ENCODE measurements at regions not wholly inside any gene's neighbourhood (a gene's known extent, or its start where the extent isn't known, plus 50 kb on each side); places are given as distances from the start of the nearest gene placed in this dataset.

DNA sequence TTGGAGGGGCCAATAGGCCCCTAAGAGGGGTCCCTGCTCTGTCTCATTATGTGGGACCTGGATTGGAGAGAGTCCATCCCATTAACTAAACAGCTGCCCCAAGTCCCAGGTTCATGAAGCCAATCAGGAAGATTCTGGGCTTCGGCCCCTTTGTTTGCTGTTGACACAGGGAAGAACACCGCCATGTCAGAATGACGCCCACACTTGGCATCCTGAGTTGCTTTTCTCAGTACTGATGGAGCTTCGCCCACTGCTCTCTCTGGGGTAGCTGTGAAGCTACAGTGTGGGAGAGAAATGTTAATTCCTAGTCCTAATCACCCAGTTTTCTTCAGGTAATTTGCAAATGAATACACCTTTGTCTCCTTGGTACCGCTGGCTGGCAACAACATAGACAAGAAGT lies 264.7 kb downstream of the GLRX3 start:
- no peak for FAIRE-seq
- no peak for DNase-seq (ENCODE audit: low spot score)

GRCh38 chr10:130401860-130402765 lies 265.9 kb downstream of the GLRX3 start:
- FAIRE-seq (no peak), DNase-seq (ENCODE audit: low spot score) (no peak)

DNA sequence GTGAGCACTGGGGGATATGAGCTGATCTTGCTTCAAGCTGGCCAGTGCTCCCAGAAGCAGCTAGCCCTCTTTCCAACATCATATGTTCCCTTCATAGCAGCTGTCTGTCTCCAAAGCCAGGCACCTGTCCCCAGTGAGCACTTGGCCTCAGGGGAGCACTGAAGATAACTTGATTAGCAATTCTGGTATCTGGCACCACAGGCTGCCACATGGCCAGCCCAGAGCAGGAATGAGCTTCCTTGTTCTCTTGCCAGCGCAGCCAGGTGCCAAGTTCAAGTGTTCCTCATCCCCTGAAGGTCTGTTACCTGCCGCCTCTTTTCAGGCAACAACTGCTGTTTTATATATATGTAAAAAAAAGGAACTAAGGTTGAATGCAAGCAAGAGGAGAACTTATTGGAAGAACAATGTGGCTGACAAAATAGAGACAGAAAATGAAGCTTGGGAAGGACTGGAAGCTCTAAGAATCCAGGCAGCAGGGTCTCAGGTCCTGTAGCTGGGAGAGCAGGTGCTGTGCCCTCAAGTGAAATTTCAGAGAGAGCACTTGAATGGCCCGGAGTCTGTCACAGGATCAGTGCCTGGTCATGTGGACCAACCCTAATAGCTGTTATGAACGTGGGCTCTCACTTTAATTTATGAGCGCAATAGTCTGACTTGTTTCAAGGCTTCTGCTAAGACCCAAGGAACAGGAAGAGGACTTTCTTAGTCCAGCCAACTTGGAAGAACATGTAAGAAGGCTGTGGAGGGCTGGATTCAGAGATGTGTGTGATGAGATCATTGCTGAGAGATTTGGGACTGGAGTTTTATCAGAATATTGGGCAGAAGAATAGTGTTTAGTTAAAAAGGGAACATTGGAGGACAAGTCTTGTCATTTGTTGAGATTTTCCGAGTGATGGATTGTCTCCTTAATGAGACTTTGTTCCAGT lies 267.2 kb downstream of the GLRX3 start:
- no peak for DNase-seq (ENCODE audit: low spot score)
- no peak for FAIRE-seq

DNA sequence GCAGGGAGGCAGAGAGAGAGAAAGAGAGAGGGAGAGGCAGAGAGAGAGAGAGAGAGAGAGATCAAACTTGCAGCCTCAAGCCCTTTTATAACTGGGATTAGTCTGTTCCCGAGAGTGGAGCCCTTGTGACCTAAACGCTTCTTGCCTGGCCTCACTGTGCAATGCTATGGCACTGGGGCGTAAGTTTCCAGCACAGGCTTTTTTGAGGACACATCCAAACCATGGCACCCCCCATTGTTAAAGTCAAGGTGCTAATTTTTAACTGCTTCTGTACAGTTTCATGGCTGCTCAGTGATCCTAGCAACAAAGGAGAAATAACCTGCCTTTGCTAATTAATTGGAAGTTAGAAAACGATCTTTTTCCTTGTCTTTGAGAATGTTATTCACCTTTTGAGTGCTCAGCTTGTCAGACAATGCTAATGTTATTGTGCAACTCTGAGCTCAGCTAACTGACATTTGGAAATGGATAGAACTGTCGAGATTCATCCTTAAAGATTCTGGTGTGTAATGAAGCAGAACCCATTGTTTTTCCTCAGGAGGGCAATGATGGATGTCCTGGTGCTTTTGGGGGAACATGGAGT lies 268.4 kb downstream of the GLRX3 start:
- no peak for FAIRE-seq

GRCh38 chr10:130407052-130407451 lies 270.9 kb downstream of the GLRX3 start:
- FAIRE-seq (no peak), DNase-seq (ENCODE audit: low spot score) (no peak)

More for the DNA sequence above, 268.4 kb downstream of the GLRX3 start:
- no peak for DNase-seq (ENCODE audit: low spot score)

DNA sequence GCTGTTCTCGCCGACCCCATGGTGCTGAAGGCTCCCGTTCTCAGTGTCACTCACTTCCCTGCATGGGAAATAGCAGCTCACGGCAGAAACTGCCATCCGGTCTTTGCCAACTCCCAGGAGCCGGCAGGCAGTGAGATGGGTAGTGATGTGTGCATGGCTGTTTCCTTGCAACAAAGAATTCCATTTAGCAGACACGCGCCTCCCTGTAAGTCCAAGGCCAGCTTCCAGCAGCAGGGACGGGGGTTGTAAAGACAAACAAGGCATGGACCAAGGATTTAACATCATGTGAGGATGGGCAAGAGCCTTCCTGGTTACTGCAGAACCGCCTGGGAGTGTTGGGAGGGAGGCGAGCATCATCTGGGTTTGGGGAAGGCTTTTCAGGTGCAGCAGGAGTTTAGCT lies 273.1 kb downstream of the GLRX3 start:
- DNase-seq (ENCODE audit: low spot score) (no peak), FAIRE-seq (no peak)

GRCh38 chr10:130409931-130410330 lies 273.7 kb downstream of the GLRX3 start:
- FAIRE-seq (no peak), DNase-seq (ENCODE audit: low spot score) (no peak)

GRCh38 chr10:130411496-130412085 lies 275.4 kb downstream of the GLRX3 start:
- DNase-seq (ENCODE audit: low spot score) (no peak), FAIRE-seq (no peak)

DNA sequence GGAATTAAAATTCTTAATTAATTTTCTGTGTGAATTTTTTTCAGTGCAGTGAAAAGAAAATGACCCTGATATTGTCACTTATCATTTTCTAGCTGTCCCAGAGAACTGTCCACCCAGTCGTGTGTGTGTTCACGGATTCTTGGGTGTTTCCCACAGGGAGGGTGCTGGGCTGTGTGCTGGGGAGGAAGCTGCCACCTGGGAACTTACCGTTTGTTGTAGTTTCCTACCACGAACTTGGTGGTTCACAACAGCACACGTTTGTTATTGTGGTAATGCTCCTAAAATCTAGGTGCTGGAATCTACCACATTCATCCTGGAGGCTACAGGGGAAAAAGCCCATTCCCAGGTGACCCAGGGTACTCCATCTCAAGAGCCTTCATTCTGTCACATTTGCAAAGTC lies 276.1 kb downstream of the GLRX3 start:
- no peak for DNase-seq (ENCODE audit: low spot score)
- no peak for FAIRE-seq

- DNase-seq (ENCODE audit: low spot score), result no peak
- no peak for FAIRE-seq
Observed at GRCh38 chr10:130416334-130417150, 280.4 kb downstream of the GLRX3 start.

- DNase-seq (ENCODE audit: low spot score) (no peak), FAIRE-seq (no peak)
Observed at GRCh38 chr10:130418731-130419130, 282.5 kb downstream of the GLRX3 start.

DNA sequence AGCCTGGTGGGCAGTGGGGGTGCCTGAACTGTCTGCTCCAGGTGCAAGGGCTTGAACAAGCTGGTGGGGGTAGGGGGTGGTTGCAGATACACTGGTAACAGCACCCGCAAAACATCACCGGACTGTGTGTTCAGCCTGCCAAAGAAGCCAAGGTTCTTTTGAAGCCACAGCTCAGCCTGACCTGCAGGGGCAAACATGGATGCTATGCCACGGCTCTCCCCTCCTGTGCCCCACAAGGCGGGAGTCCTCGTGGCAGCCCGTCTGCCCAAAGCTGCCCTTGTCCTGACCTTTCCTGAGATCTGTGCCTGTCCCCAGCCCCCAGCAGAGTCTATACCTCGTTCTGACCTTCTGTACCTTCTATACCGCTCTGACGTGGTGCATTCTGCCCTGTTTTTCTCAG lies 285.7 kb downstream of the GLRX3 start:
- FAIRE-seq (no peak), DNase-seq (ENCODE audit: low spot score) (no peak)

DNA sequence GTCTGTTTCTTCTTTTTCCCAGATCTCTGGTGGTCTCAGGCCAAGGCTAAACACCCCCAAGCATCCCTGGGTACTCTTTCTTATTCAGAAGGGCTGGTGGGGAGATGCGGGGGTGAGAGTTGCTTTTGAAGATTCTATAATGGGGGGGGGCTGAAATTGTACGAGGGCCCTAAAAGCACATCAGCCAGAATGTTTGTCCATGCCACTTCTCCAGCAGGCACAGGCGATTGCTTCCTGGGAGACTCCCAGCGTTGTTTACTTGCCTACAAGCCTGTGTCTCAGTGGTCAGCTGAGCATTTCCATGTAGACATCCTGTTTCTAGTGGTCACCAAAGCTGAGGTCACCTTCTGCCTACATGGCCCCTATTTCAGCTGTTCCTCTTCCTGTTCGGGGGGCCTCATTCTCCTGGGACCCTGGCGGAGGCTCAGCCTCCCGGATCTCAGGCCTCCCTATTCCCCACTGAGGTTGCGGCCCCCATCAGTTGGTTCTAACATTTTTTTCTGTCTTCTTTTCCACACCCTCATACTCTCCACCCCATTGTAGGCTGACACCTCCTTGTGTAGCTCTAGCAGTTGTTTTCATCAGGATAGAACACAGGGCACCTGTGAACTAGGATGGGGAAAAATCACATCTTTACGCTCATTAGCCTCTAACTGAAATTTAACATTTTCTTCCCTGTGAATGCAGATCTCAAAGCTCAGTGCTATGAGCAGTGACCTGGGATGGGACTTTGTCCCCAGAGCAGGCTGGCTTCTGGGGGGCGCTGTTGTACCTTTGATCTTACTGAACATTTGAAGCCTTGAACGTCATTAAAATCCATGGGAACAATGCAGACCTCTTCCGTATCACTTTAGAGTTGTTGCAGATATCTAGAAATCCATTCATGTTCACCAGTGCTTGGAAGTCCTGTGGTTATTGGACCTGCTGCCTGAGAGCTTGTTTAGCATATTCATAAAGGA lies 286.5 kb downstream of the GLRX3 start:
- DNase-seq (ENCODE audit: low spot score) (no peak), FAIRE-seq (no peak)

DNA sequence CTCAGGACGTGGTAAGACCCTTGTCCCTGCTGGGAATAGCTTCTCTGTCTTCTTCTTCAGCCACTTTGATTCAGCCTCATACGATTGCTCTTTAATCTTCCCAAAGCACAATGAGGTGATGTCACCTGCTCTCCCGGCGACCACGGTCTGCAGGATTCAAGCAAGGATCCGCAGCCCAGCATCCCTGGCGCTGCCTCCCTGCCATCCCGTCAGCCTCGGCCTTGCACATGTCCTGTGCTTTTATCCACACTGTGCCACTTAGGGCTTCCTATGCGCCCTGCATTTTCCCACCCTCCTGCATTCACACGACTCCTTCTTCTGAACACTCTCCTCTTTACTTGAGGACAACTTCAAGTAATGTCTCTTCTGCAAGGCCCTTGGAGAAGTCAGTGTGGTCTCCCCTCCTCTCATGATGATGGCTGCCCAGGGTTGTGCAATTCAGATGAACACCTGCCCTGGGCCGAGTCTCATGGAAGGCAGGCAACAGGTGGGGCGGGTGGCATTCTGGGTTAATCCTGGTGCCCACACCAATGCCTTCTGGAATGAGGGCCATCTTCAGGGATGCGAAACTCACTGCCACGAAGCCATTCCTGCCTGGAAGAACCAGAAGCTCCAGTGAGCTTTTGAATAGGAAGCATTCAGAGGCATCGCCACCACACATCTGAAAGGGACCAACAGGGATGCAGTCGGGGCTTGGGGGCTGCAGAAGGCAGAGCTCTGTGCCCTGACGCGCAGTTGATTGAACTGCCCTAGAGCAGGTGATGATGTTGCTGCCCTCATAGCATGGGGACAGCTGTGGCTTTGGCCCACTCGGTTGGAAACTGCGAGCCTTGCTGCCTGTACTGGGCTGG lies 287.5 kb downstream of the GLRX3 start:
- FAIRE-seq, result no peak

DNA sequence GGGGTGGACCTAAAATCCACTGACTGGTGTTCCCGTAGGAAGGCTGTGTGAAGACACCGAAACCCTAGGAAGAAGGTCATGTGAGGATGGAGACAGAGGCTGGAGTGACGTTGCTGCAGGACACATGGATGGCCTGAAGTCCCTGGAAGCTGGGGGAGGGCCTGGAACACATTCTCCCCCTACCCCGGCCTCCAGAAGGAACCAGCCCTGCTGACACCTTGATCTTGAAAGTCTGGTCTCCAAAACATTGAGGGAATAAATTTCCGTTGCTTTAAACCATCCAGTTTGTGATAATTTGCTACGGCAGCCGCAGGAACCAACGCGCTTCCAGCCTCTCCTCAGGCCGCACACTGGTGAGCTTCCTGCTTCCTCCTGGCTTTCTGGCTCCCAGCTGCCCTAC lies 288.2 kb downstream of the GLRX3 start:
- FAIRE-seq (no peak), DNase-seq (ENCODE audit: low spot score) (no peak)

More for the DNA sequence above, 287.5 kb downstream of the GLRX3 start:
- DNase-seq (ENCODE audit: low spot score), result no peak

GRCh38 chr10:130425169-130425568 lies 289.0 kb downstream of the GLRX3 start:
- FAIRE-seq (no peak), DNase-seq (ENCODE audit: low spot score) (no peak)

- DNase-seq (ENCODE audit: low spot score) (no peak), FAIRE-seq (no peak)
Observed at GRCh38 chr10:130425881-130426435, 289.8 kb downstream of the GLRX3 start.

- FAIRE-seq (no peak), DNase-seq (ENCODE audit: low spot score) (no peak)
Observed at GRCh38 chr10:130427216-130427722, 291.1 kb downstream of the GLRX3 start.
